HCT116 (cell line): ENCODE measurements at regions not wholly inside any gene's neighbourhood (a gene's known extent, or its start where the extent isn't known, plus 50 kb on each side); places are given as distances from the start of the nearest gene placed in this dataset.
"Not testable (repeated sequence)": the region's sequence is repeated elsewhere in the genome, so short reads cannot be mapped to it uniquely, and the experiment has no call there.

Experiments used
- ATAC-seq: fragments of 200-7000 bp; cut with Tn5 transposase; 2 replicates; pipeline ENCODE4 v1.9.1; 2020; ENCODE audit warnings: mild to moderate bottlenecking, moderate library complexity
- BruUV-seq: library from RNA; stranded (reverse); fragments of 400-500 nt; replicated peaks from 2 replicates; lab custom pipeline; 2021; lab: Mats Ljungman, UMichigan
- CTCF ChIA-PET: fragments of 300-600 bp; sonication (Branson Sonifier 250); formaldehyde crosslinking; loops from one replicate; lab custom pipeline; 2021; ENCODE audit warnings: antibody characterized with exemption; lab: Charles Lee
- POLR2A ChIA-PET: fragments of 300-600, 350-600 bp; sonication (Branson Sonifier 250); formaldehyde crosslinking; loops from one replicate; lab custom pipeline; 2021; ENCODE audit warnings: antibody characterized with exemption; lab: Charles Lee
- RAD21 ChIA-PET, 2 experiments: fragments of 300-600 bp; sonication (Branson Sonifier 250); formaldehyde crosslinking; loops; one replicate each; lab custom pipeline; 2023; ENCODE audit warnings: low total read pairs in 2 of 2; ENCODE audit not compliant: uncharacterized antibody in 2 of 2, unreplicated experiment in 2 of 2, low non-redundant PET in 1 of 2; lab: Charles Lee
- DNase-seq: peaks from one replicate; pipeline ENCODE4 v3.0.0-alpha.2; 2010; ENCODE audit warnings: low read depth, low spot score
- H2AFZ ChIP-seq: fragments of 200-600 bp; shearing (Covaris generic), sonication (generic); 2 replicates; pipeline ENCODE4 v1.6.1; 2017; ENCODE audit warnings: low read depth, mixed run types, mixed read lengths, antibody characterized with exemption, low read length; ENCODE audit not compliant: poor library complexity, severe bottlenecking
- H3K27ac ChIP-seq: 2 replicates; pipeline ENCODE4 v1.5.1; 2012; ENCODE audit warnings: low read depth, low read length
- H3K27me3 ChIP-seq: fragments of 200-600 bp; sonication (generic); 2 replicates; pipeline ENCODE4 v1.6.1; 2016; ENCODE audit warnings: mixed run types, low read length, mixed read lengths; ENCODE audit not compliant: insufficient read depth
- H3K36me3 ChIP-seq, 2 experiments: fragments of 200-500 bp in 1 of 2; fragments of 200-600 bp in 1 of 2; sonication (Bioruptor generic) in 1 of 2; sonication (generic) in 1 of 2; 2 replicates each; pipeline versions ENCODE4 v1.5.1 to v1.6.1; 2014 to 2016; ENCODE audit warnings: low read length in 2 of 2, inconsistent platforms in 1 of 2, mixed read lengths in 1 of 2, mixed run types in 1 of 2; ENCODE audit not compliant: insufficient read depth in 2 of 2, control insufficient read depth in 1 of 2
- H3K4me1 ChIP-seq, 2 experiments: fragments of 200-600 bp in 1 of 2; sonication (generic) in 1 of 2; 2 replicates each; pipeline versions ENCODE4 v1.5.1 to v1.6.1; 2012 to 2017; ENCODE audit warnings: low read length in 2 of 2, inconsistent platforms in 1 of 2, mild to moderate bottlenecking in 1 of 2, mixed read lengths in 1 of 2, mixed run types in 1 of 2, moderate library complexity in 1 of 2; ENCODE audit not compliant: insufficient read depth in 2 of 2, control insufficient read depth in 1 of 2
- H3K4me2 ChIP-seq: fragments of 200-600 bp; sonication (generic); 2 replicates; pipeline ENCODE4 v1.6.1; 2017; ENCODE audit warnings: mixed run types, low read length, mixed read lengths
- H3K4me3 ChIP-seq, 2 experiments: fragments of 200-600 bp in 1 of 2; sonication (generic) in 1 of 2; replicated peaks in 1 of 2; 2 replicates each; pipeline ENCODE4 v1.5.1; 2011 to 2016; ENCODE audit warnings: low read length in 2 of 2, control low read depth in 1 of 2, low read depth in 1 of 2, mild to moderate bottlenecking in 1 of 2, mixed read lengths in 1 of 2, mixed run types in 1 of 2
- H3K79me2 ChIP-seq: fragments of 200-600 bp; sonication (generic); 2 replicates; pipeline ENCODE4 v1.6.1; 2017; ENCODE audit warnings: mild to moderate bottlenecking, mixed run types, low read length, moderate library complexity, mixed read lengths; ENCODE audit not compliant: insufficient read depth
- H3K9ac ChIP-seq: fragments of 200-600 bp; sonication (generic); 2 replicates; pipeline ENCODE4 v1.6.1; 2016; ENCODE audit warnings: low read length, mixed read lengths
- H3K9me2 ChIP-seq: fragments of 200-600 bp; sonication (generic), shearing (Covaris generic); 2 replicates; pipeline ENCODE4 v1.6.1; 2017; ENCODE audit warnings: mixed run types, mild to moderate bottlenecking, moderate library complexity; ENCODE audit not compliant: insufficient read depth
- H3K9me3 ChIP-seq, 2 experiments: fragments of 200-500 bp in 1 of 2; fragments of 200-600 bp in 1 of 2; sonication (Bioruptor generic) in 1 of 2; sonication (generic) in 1 of 2; 2 replicates each; pipeline ENCODE4 v1.6.1; 2014 to 2017; ENCODE audit warnings: low read length in 2 of 2, mixed read lengths in 2 of 2, inconsistent platforms in 1 of 2, low read depth in 1 of 2, mild to moderate bottlenecking in 1 of 2, mixed run types in 1 of 2, moderate library complexity in 1 of 2; ENCODE audit not compliant: control insufficient read depth in 1 of 2, insufficient read depth in 1 of 2
- H4K20me1 ChIP-seq: fragments of 200-600 bp; sonication (generic), shearing (Covaris generic); 2 replicates; pipeline ENCODE4 v1.6.1; 2017; ENCODE audit warnings: mixed run types, mild to moderate bottlenecking, moderate library complexity; ENCODE audit not compliant: insufficient read depth
- CEBPB ChIP-seq: IDR thresholded peaks from 2 replicates; pipeline ENCODE4 v1.6.1; 2012; ENCODE audit warnings: low read depth
- CTCF ChIP-seq, 3 experiments: fragments of 200-600 bp in 1 of 3; sonication (generic) in 1 of 3; IDR thresholded peaks in 2 of 3; conservative IDR thresholded peaks in 1 of 3; 2 replicates each; pipeline ENCODE4 v1.5.1; 2012 to 2017; ENCODE audit warnings: low read depth in 2 of 3, low read length in 2 of 3, antibody characterized with exemption in 1 of 3, borderline replicate concordance in 1 of 3, control low read depth in 1 of 3, mild to moderate bottlenecking in 1 of 3, mixed read lengths in 1 of 3, mixed run types in 1 of 3, moderate library complexity in 1 of 3; ENCODE audit not compliant: insufficient read depth in 1 of 3
- POLR2AphosphoS5 ChIP-seq: IDR thresholded peaks from 2 replicates; pipeline ENCODE4 v1.6.1; 2011; ENCODE audit warnings: mild to moderate bottlenecking, low read depth, low read length, moderate library complexity
- TCF7L2 ChIP-seq: IDR thresholded peaks from 2 replicates; pipeline ENCODE4 v1.7.0; 2011; ENCODE audit warnings: borderline replicate concordance, inconsistent platforms; ENCODE audit not compliant: insufficient read depth, insufficient read length; ENCODE audit errors: extremely low read depth
- ZFX ChIP-seq: fragments of 450-650 bp; IDR thresholded peaks from 2 replicates; pipeline ENCODE4 v1.6.1; 2017
- intact Hi-C: fragments of 100-400 bp; cut with micrococcal nuclease; formaldehyde crosslinking; loops from 2 replicates; pipeline ENCODE4 v1.10.0; 2022
- TF ChIP-seq, protein P1 (sequence below): IDR thresholded peaks from 2 replicates; pipeline ENCODE4 v1.6.1; 2011; ENCODE audit warnings: mild to moderate bottlenecking, low read length, moderate library complexity; ENCODE audit not compliant: insufficient replicate concordance; ENCODE audit errors: extremely low read depth

DNA sequence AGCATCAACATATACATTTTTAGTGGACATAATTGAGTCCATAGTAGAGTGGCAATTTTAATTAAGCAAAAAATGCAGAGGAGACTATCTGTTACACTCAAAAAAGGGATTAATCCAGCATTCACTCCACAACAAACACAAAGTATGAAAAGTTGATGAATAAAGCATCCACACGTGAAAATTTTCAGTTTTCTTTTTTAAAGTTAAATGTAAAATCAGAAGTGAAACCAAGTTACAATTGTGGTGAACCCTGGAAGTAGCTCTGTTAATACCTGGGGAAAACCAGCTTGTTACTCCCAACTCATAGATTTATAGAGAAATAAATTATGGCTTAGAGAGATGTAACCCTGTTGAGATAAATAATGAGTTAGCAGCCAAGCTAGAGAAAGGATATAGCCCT lies 807.8 kb downstream of the TRIB2 start:
- no peak overlapping the region for H3K4me2 ChIP-seq
- H4K20me1 ChIP-seq, result no peaks in the 10 kb centered on the region
- no peak overlapping the region for H2AFZ ChIP-seq
- RAD21 ChIA-PET, result no interaction called here
- no peaks in the 10 kb centered on the region for H3K9me2 ChIP-seq
- ATAC-seq, result no peak
- no peak overlapping the region for H3K4me3 ChIP-seq
- intact Hi-C loops, result no loop called here
- TF ChIP-seq POLR2AphosphoS5, result no peak
- no peak for TF ChIP-seq CTCF (IDR thresholded peaks at IDR 0.05 in 2 of 3, conservative IDR thresholded peaks at IDR 0.05 in 1 of 3; ENCODE audit: borderline replicate concordance in 1 of 3, insufficient read depth in 1 of 3, low read depth in 2 of 3, low read length in 2 of 3)
- no peak for TF ChIP-seq CEBPB
- TF ChIP-seq ZFX, result no peak
- TF ChIP-seq, protein P1, sequence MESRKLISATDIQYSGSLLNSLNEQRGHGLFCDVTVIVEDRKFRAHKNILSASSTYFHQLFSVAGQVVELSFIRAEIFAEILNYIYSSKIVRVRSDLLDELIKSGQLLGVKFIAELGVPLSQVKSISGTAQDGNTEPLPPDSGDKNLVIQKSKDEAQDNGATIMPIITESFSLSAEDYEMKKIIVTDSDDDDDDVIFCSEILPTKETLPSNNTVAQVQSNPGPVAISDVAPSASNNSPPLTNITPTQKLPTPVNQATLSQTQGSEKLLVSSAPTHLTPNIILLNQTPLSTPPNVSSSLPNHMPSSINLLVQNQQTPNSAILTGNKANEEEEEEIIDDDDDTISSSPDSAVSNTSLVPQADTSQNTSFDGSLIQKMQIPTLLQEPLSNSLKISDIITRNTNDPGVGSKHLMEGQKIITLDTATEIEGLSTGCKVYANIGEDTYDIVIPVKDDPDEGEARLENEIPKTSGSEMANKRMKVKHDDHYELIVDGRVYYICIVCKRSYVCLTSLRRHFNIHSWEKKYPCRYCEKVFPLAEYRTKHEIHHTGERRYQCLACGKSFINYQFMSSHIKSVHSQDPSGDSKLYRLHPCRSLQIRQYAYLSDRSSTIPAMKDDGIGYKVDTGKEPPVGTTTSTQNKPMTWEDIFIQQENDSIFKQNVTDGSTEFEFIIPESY, result no peak
- no peak for TF ChIP-seq TCF7L2
- TF ChIP-seq, all 23 proteins: peak for 0
- Histone ChIP-seq H3K79me2 (no peaks in the 10 kb centered on the region), H3K4me1 (no peaks in the 10 kb centered on the region), H3K27me3 (no peaks in the 10 kb centered on the region), H3K27ac (no peak overlapping the region), H3K36me3 (no peaks in the 10 kb centered on the region), H3K9ac (no peak overlapping the region), H3K9me3 (peaks cover 6 to 11% of the 10 kb centered on the region in 2 experiments; a peak in 2 of 4 replicates)
- POLR2A ChIA-PET, result no interaction called here
- no TSS peak for BruUV-seq
- no peak for DNase-seq
- CTCF ChIA-PET, result no interaction called here

GRCh38 chr2:13531735-13532410 lies 815.1 kb downstream of the TRIB2 start:
- H2AFZ ChIP-seq, result not testable (repeated sequence)

GRCh38 chr2:13532781-13533523 lies 816.2 kb downstream of the TRIB2 start:
- H3K79me2 ChIP-seq, DNase-seq, H3K9ac ChIP-seq, BruUV-seq, H3K36me3 ChIP-seq, H3K27ac ChIP-seq, H2AFZ ChIP-seq, H3K27me3 ChIP-seq, CTCF ChIA-PET, H3K4me3 ChIP-seq, ATAC-seq, H3K4me1 ChIP-seq, intact Hi-C loops, H4K20me1 ChIP-seq, H3K9me2 ChIP-seq, RAD21 ChIA-PET, H3K4me2 ChIP-seq, POLR2A ChIA-PET, H3K9me3 ChIP-seq: not testable (repeated sequence)

More at GRCh38 chr2:13531735-13532410, 815.1 kb downstream of the TRIB2 start:
- H3K4me1 ChIP-seq, H3K9ac ChIP-seq, H3K4me2 ChIP-seq, CTCF ChIA-PET, H3K27me3 ChIP-seq, H3K9me3 ChIP-seq, intact Hi-C loops, DNase-seq, H3K9me2 ChIP-seq, BruUV-seq, H3K36me3 ChIP-seq, RAD21 ChIA-PET, POLR2A ChIA-PET, H3K27ac ChIP-seq, H4K20me1 ChIP-seq, H3K79me2 ChIP-seq, ATAC-seq, H3K4me3 ChIP-seq: not testable (repeated sequence)
